Common myeloid progenitor, CD34-positive (primary cell): ENCODE measurements at regions not wholly inside any gene's neighbourhood (a gene's known extent, or its start where the extent isn't known, plus 50 kb on each side); places are given as distances from the start of the nearest gene placed in this dataset.

Experiments used
- CTCF ChIA-PET: fragments of 350-600 bp; sonication (Branson Sonifier 250); formaldehyde crosslinking; loops from one replicate; lab custom pipeline; 2021; ENCODE audit warnings: antibody characterized with exemption; lab: Charles Lee
- POLR2A ChIA-PET: fragments of 350-600 bp; sonication (Branson Sonifier 250); formaldehyde crosslinking; loops from one replicate; lab custom pipeline; 2021; ENCODE audit warnings: antibody characterized with exemption; lab: Charles Lee
- DNase-seq, 3 donors: peaks; one replicate each; pipeline versions ENCODE4 v3.0.0 to v3.0.0-alpha.2; 2013
- H3K27ac ChIP-seq, 2 experiments: 1 replicate in 1 of 2; 2 replicates in 1 of 2; pipeline ENCODE4 v1.7.0; 2013; ENCODE audit warnings: inconsistent platforms in 2 of 2, low read length in 2 of 2, mild to moderate bottlenecking in 2 of 2, low read depth in 1 of 2, moderate library complexity in 1 of 2; ENCODE audit not compliant: severe bottlenecking in 2 of 2, insufficient read depth in 1 of 2, poor library complexity in 1 of 2
- H3K27me3 ChIP-seq, 5 experiments: replicated peaks in 2 of 5; 1 replicate in 3 of 5; 2 replicates in 2 of 5; pipeline versions ENCODE4 v1.6.1 to v1.7.0; 2013; ENCODE audit warnings: low read length in 4 of 5, mild to moderate bottlenecking in 2 of 5, moderate library complexity in 2 of 5, inconsistent platforms in 1 of 5; ENCODE audit not compliant: insufficient read depth in 5 of 5, control insufficient read depth in 4 of 5
- H3K36me3 ChIP-seq, 4 experiments: 1 replicate in 2 of 4; 2 replicates in 2 of 4; pipeline versions ENCODE4 v1.6.1 to v1.7.0; 2013; ENCODE audit warnings: low read length in 3 of 4, control low read depth in 1 of 4, mild to moderate bottlenecking in 1 of 4; ENCODE audit not compliant: control insufficient read depth in 4 of 4, insufficient read depth in 4 of 4
- H3K4me1 ChIP-seq, 4 experiments: 1 replicate in 3 of 4; 2 replicates in 1 of 4; pipeline versions ENCODE4 v1.6.1 to v1.7.1; 2013; ENCODE audit warnings: low read length in 3 of 4, mild to moderate bottlenecking in 3 of 4, control low read depth in 1 of 4, inconsistent platforms in 1 of 4, moderate library complexity in 1 of 4; ENCODE audit not compliant: control insufficient read depth in 4 of 4, insufficient read depth in 4 of 4; ENCODE audit errors: control extremely low read depth in 1 of 4
- H3K4me3 ChIP-seq, 7 experiments: 1 replicate in 4 of 7; 2 replicates in 3 of 7; pipeline versions ENCODE4 v1.5.1 to v1.7.0; 2013; ENCODE audit warnings: mild to moderate bottlenecking in 7 of 7, low read length in 6 of 7, moderate library complexity in 6 of 7, inconsistent platforms in 2 of 7, low read depth in 2 of 7, control low read depth in 1 of 7; ENCODE audit not compliant: insufficient read depth in 4 of 7, control insufficient read depth in 1 of 7; ENCODE audit errors: extremely low read depth in 1 of 7
- H3K9me3 ChIP-seq, 5 experiments: 1 replicate in 4 of 5; 2 replicates in 1 of 5; pipeline versions ENCODE4 v1.6.1 to v1.7.1; 2013; ENCODE audit warnings: low read length in 4 of 5, mild to moderate bottlenecking in 2 of 5, inconsistent platforms in 1 of 5, low read depth in 1 of 5, moderate library complexity in 1 of 5; ENCODE audit not compliant: control insufficient read depth in 4 of 5, insufficient read depth in 2 of 5; ENCODE audit errors: control extremely low read depth in 1 of 5
- WGBS: methylation state at CpG from one replicate; pipeline ENCODE4 v1.1.5; 2013; ENCODE audit not compliant: insufficient coverage; 5-methylcytosine and 5-hydroxymethylcytosine counted together

DNA sequence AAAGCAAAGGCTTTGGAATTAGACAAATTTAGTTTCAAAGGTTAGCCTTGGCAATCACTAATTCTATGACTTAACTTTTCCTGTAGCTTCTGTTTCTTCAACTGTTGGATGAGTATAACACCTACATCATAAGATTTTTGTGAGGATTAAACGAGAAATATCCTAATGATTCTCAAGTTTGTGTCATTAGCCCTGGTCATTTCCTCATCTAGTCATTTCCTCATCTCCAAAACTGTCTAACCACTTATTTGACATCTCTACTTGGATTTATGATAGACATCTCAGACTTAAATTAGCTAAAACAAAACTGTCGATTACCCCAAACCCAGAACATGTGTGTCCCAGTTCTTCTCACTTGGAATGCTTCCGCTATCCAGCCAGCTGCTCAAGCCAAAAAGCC, 80.2 kb upstream of the CHODL start:
- Histone ChIP-seq H3K27ac (no peak overlapping the region), H3K27me3 (no peaks in the 10 kb centered on the region), H3K9me3 (no peaks in the 10 kb centered on the region), H3K4me1 (peaks cover 0 to 11% (median 3%) of the 10 kb centered on the region in 4 experiments), H3K36me3 (no peaks in the 10 kb centered on the region), H3K4me3 (no peak overlapping the region)
- ChIA-PET POLR2A (no interaction called here), CTCF (no interaction called here)
- 50% methylated on average over 2 of the region's 3 CpGs for WGBS
- peak in 2 of 3 donors; percentile 22 to 23 for DNase-seq

GRCh38 chr21:18163956-18164355, 80.7 kb upstream of the CHODL start:
- Histone ChIP-seq H3K4me1 (peaks cover 0 to 11% (median 3%) of the 10 kb centered on the region in 4 experiments), H3K9me3 (no peaks in the 10 kb centered on the region), H3K4me3 (no peak overlapping the region), H3K27me3 (no peaks in the 10 kb centered on the region), H3K36me3 (no peaks in the 10 kb centered on the region), H3K27ac (no peak overlapping the region)
- ChIA-PET POLR2A (no interaction called here), CTCF (no interaction called here)
- no peak for DNase-seq

GRCh38 chr21:18161841-18162240, 82.8 kb upstream of the CHODL start:
- Histone ChIP-seq H3K4me1 (peaks cover 0 to 11% (median 3%) of the 10 kb centered on the region in 4 experiments), H3K36me3 (no peaks in the 10 kb centered on the region), H3K4me3 (no peak overlapping the region), H3K27me3 (no peaks in the 10 kb centered on the region), H3K27ac (no peak overlapping the region), H3K9me3 (no peaks in the 10 kb centered on the region)
- CTCF ChIA-PET, result interaction anchor here (1.3 kb wide), 1 partner anchor 121 kb away, joined by 3 read pairs; no protein-coding TSS in a partner anchor
- 100% methylated on average over 2 of the region's 3 CpGs for WGBS
- POLR2A ChIA-PET, result no interaction called here
- DNase-seq, result peak in 2 of 3 donors; percentile 17 to 40

DNA sequence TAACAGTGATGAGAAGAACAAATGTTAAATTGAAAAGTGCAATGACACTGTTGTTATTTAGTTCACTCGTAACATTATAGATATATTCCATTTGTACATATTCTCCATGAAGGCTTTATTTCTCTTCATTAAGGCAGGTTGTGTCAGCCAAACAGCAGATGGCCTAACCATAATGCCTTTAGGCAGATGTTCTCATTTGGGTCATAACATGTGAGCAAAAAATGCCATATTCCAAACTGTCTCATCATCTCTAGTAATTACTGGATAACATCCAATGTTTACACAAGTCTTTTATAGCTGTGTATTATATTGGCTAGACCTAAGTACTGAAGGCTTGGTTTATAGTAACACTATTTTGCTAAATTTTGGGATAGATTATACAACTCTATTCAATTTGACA, 87.2 kb upstream of the CHODL start:
- POLR2A ChIA-PET, result no interaction called here
- Histone ChIP-seq H3K4me3 (no peak overlapping the region), H3K27me3 (no peaks in the 10 kb centered on the region), H3K27ac (no peak overlapping the region), H3K36me3 (no peaks in the 10 kb centered on the region), H3K4me1 (peaks cover 10 to 26% (median 14%) of the 10 kb centered on the region in 4 experiments), H3K9me3 (no peaks in the 10 kb centered on the region)
- no CpG with 5 or more reads among the region's 1 CpG for WGBS
- DNase-seq, result no peak
- CTCF ChIA-PET, result no interaction called here

- peak; percentile 39 to 86 (median 76) for DNase-seq
Observed at GRCh38 chr21:18155508-18156193, 89.0 kb upstream of the CHODL start.

DNA sequence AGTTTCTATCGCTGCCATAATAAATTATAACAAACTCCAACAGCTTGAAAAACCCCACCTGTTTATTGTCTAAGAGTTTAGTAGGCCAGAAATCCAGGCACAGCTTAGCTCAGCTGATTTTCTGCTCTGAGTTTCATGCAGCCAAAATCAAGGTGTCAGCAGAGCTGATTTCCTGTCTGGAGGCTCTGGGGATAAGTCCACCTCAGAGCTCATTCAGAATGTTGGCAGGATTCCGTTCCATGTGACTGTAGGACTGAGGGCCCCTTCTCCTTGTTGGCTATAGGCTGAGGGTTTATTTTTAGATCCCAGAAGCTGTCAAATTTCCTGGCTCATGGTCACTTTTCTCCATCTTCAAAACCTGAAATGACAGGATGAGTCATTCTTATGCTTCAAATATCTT, 91.6 kb upstream of the CHODL start:
- POLR2A ChIA-PET, result interaction anchor here (0.6 kb wide), 1 partner anchor 217 kb away, joined by 3 read pairs; no protein-coding TSS in a partner anchor
- Histone ChIP-seq H3K9me3 (no peaks in the 10 kb centered on the region), H3K27ac (no peak overlapping the region), H3K27me3 (no peaks in the 10 kb centered on the region), H3K4me3 (no peak overlapping the region), H3K4me1 (peaks cover 10 to 26% (median 14%) of the 10 kb centered on the region in 4 experiments), H3K36me3 (no peaks in the 10 kb centered on the region)
- WGBS, result 100% methylated on average over 2 of the region's 2 CpGs
- no peak for DNase-seq
- CTCF ChIA-PET, result interaction anchor here (1.4 kb wide), 1 partner anchor 228 kb away, joined by 3 read pairs; no protein-coding TSS in a partner anchor

More at GRCh38 chr21:18155508-18156193, 89.0 kb upstream of the CHODL start:
- Histone ChIP-seq H3K27ac (no peak overlapping the region), H3K27me3 (no peaks in the 10 kb centered on the region), H3K36me3 (no peaks in the 10 kb centered on the region), H3K9me3 (no peaks in the 10 kb centered on the region), H3K4me1 (peaks cover 10 to 26% (median 14%) of the 10 kb centered on the region in 4 experiments), H3K4me3 (peak overlapping the region in 2 of 7 experiments; percentile 23 to 24)
- CTCF ChIA-PET, result interaction anchor here (0.7 kb wide), 1 partner anchor 32 kb away, joined by 3 read pairs; no protein-coding TSS in a partner anchor
- POLR2A ChIA-PET, result no interaction called here
- 28% methylated on average over 5 of the region's 5 CpGs for WGBS

DNA sequence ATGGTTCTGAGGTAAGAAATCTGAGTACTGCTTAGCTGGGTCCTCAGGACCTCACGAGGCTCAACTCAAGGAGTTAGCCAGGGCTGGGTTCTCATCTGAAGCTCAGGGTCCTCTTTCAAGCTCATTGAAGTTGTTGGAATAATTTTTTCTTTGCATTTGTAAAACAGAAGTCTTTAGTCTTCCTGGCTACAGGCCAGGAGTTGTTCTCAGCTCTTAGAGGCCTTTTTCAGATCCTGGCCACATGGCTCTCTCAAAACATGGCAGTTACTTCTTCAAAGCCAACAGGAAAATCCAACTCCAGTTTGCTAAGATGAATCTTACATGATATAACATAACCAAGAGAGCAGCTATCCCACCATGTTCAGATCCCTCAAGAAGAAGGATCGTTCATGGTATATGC, 92.3 kb upstream of the CHODL start:
- 100% methylated on average over 1 of the region's 2 CpGs for WGBS
- no peaks in the 10 kb centered on the region for H3K36me3 ChIP-seq
- no peak overlapping the region for H3K4me3 ChIP-seq
- CTCF ChIA-PET, result interaction anchor here (1.4 kb wide), 1 partner anchor 227 kb away, joined by 3 read pairs; no protein-coding TSS in a partner anchor
- POLR2A ChIA-PET, result no interaction called here
- DNase-seq, result no peak
- H3K27ac ChIP-seq, result no peak overlapping the region
- H3K9me3 ChIP-seq, result no peaks in the 10 kb centered on the region
- H3K27me3 ChIP-seq, result no peaks in the 10 kb centered on the region
- peaks cover 10 to 26% (median 14%) of the 10 kb centered on the region in 4 experiments for H3K4me1 ChIP-seq
